ENCODE measurements at regions not wholly inside any gene's neighbourhood (a gene's known extent, or its start where the extent isn't known, plus 50 kb on each side); places are given as distances from the start of the nearest gene placed in this dataset.

DNA sequence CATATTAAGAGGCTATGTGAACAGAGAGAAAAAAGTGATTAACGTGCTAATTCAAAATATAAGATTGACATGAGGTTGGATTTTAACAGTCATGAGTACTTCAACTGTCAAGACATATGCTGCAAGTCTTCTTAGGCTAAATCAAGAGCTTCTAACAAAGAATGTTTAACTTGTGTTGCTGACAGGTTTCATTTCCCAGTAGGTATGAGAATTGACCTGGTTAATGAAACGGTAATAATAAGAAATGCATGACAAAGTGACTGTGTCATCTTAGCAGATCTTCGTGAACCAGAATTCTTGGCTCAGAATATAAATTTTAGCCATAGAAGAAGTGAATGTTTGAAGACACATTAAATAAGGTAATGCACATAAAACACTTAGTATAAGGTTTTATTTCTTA is 132.6 kb upstream of the PTGFR start:
- no peak for DNase-seq

DNA sequence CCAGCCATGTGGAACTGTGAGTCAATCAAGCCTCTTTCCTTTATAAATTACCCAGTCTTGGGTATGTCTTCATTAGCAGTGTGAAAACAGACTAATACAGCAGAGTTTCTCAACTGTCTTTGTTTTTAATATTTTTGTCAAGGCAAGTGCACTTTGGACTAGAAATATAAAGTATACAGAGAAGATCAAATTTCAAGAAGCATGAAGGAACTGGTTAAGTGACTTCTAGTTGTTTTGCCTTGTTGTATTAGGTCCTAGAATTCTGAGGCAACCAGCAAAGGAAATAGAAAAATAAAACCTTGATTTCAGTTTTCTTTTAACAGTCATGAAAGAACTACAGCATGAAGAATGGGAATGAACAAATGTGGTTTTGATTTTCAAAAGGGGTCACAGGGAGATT is 131.1 kb upstream of the PTGFR start:
- no peak for DNase-seq

DNA sequence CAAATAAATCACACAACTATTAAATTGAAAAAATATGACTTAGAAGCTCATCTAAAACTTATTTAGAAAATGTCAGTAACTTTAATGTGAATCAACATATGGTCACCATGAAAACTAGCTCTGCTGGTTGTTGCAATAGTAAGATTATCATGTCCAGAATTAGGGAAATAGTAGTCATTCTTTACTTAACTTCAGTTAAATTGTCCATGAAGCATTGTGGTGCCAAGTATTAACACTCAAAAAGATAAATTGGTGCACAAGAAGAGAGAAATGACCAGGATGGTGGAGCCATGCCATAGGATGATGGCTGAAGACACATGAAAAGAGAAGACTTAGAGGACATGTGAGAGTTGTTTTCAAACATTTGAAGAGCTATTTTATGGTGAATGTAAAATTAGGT is 130.2 kb upstream of the PTGFR start:
- no peak for DNase-seq

DNA sequence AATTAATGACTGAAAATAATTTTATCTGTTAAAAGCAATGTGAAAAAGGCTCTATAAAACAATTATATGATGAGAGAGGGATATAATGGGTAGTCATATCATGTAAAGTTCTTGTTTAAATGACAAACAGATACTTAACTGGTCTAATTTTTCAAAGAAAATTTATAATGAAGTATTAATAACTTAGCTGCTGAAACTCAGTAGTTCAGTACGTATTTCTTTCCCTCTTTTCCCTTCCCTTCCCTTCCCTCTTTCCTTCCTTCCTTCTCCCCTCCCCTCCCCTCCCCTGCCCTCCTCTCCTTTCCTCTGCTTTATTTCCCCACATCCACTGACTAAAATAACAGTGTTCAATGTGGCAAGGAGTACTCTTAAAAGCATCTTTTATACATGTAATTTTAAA is 123.1 kb upstream of the PTGFR start:
- no peak for DNase-seq

DNA sequence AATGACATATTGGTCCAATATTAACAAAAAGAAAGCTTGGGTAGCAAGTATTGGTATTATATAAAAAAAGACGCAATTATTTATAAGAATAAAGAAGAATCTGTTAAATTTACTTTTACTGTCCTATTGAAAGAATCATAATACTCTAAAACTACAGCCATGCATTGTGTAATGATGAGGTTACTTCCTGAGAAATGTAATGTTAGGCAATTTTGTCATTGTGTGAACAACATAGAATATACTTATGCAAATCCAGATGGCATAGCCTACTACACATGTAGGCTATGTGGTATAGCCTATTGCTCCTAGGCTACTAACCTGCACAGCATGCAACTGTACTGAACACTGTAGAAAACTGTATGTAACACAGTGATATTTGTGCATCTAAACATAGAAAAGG is 121.2 kb upstream of the PTGFR start:
- DNase-seq, result no peak

DNA sequence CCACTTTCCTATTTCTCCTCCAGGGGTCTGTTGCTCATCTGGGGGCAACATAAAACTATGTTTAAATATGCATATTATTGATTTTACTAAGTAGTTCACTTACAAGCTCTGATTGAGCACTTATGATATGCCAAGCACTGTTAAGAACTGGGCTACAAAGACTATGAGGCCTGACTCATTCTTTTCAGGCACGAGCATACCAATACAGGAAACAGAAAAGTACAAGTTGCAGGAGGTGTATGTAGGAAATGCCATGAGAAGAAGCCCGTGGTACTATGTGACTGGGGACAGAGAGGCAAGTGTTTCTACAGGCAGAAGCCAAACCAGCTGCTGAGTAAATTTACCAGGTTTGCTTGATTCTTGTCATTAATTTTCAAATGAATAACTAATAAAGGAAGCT is 120.4 kb upstream of the PTGFR start:
- DNase-seq, result no peak

DNA sequence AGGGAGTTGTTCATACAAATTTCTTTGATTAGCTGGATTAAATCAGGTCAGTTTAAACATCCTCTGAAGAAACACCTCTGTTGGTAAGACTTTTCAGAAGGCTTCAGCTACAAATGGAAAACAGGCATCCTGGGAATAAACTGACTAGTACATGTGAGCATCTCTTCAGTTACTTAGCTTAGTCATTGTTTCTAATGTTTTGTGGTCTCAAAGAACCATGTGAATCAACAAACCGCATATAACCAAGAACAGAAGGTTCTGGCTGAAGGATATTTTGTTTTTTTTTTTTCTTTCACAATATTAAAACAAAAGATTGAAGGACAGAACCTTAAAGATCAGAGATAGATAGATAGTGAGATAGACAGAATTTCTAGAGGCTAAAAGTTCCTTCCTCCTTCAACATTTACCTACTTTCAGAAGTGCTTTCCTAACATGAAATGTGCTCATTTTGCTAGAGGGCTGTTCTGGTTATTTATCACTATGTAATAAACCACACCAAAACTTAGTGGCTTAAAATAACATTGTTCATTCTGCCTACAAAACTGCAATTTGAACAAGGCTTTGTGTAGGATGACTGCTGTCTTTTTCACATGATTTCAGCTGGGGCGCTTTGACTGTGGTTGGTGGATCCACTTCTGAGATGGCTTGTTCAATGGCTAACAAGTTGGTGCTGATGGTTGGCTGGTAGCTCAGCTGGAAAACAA is 119.8 kb upstream of the PTGFR start:
- DNase-seq, result no peak

GRCh38 chr1:78373676-78374075 is 117.1 kb upstream of the PTGFR start:
- DNase-seq, result no peak

DNA sequence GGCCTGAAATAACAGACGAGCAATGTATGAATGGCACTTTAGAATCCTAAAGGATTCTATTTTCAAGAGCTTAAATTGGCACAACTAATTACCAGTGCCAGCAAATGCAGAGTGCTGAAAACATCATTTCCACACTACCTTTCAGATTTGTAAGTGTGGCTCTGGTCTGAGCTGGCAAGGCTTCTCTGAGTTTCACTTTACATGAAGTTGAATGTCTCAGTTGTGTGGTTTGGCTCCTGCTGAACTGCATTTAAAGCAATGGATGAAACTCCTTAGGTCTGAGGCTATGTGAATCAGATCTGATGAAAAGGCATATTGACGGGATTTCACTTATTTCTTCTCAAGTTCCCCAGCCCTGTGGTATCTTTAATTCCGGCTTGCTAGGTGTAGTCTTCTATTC is 114.8 kb upstream of the PTGFR start:
- no peak for DNase-seq

DNA sequence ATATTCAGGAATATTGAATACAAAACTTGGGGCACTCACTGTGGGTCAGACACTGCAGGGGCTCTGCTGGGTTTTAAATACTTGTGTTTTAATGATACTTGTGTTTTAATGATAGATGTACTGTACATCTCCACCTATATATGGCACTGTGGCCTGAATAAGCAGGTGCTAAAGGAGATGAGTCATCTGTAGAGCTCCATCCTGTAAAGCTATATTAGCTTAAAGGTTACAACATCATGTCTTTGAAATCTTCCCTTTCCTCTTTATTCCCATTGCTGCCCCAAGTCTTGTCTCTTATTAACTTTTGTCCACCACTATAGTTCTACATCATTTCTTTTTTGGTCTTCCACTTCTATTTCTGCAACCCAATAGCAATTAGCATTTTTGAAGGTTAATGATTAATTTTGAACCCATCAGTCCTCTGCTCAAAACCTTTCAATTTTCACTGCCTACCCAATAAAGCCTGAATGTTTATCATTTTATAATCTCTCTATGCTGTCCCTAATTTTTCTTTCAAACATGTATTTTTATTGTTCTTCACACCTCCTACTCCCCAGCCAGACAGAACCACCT is 113.3 kb upstream of the PTGFR start:
- no peak for DNase-seq

- no peak for DNase-seq
Measured at GRCh38 chr1:78383923-78384322, 106.9 kb upstream of the PTGFR start.

DNA sequence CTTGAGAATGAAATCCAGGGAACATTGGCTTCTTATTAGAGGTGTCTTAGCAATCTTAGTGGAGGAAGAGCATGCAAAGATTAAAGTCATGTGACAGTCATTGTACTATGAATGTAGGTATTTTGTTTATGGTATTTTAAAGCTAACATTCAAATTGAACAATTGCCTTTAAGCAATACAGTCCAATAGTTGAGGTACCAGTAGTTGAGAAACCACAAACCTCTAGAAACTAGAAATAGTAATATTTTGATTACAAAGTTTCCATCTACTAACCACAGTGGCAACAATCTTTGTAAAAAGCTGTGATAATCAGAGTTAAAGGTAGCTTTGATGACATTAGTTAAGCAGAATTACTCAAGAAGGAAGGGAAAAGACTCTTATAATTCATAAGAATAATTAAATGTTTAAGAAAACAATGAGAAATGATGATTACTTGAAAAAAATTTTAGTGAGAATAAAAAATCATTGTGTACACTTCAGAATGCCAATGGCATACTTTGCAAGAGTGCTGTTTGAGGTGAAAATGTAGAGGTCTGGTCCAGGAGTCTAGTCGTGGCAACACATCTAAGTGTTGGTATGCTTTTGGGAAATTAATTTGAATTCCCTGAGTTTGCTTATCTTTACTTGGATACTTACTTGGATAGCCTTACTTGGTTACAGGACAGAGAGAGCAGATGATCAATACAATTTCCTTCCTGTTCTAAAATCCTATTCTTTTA is 104.9 kb upstream of the PTGFR start:
- DNase-seq, result no peak

GRCh38 chr1:78387201-78387600 is 103.6 kb upstream of the PTGFR start:
- no peak for DNase-seq

- no peak for DNase-seq
Measured at GRCh38 chr1:78387871-78388270, 102.9 kb upstream of the PTGFR start.

DNA sequence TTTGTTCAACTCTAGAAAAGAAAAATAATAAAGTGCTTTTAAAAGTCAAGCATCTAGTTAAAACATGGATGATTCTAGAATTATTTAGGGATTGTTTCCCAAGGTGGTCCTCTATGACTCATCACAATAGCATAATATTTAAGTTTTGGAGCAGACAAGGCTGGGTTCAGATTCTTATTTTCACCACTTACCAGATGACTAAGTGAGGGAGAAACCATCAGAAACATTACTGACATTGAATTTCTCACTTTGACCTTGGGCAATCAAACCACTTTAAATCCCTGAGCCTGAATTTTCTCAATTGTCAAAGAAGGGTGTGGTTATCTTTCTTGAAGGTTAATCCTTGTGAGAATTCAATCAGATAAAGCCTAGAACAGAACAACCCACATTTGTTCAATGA is 102.5 kb upstream of the PTGFR start:
- DNase-seq, result no peak

GRCh38 chr1:78401148-78401547 is 89.6 kb upstream of the PTGFR start:
- DNase-seq, result no peak

DNA sequence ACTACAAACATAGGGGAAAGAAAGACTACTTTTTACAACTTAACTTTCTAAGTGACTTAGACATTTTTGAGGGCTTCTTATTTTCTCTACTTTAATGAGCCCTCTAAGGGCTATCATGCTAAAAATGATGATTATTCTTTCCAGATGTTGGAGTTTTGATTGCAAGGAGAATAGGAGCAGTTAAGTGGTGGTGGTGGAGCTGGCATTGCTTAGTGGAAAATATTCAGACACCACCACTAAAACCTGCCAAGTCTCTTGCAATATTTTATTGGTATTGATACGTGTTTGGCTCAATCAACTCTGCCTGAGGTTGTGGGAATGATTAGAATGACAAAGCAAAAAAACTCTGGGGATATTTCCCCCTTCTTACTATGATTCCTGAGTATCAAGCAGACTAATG is 82.6 kb upstream of the PTGFR start:
- DNase-seq, result no peak

GRCh38 chr1:78408810-78409209 is 82.0 kb upstream of the PTGFR start:
- DNase-seq, result no peak

DNA sequence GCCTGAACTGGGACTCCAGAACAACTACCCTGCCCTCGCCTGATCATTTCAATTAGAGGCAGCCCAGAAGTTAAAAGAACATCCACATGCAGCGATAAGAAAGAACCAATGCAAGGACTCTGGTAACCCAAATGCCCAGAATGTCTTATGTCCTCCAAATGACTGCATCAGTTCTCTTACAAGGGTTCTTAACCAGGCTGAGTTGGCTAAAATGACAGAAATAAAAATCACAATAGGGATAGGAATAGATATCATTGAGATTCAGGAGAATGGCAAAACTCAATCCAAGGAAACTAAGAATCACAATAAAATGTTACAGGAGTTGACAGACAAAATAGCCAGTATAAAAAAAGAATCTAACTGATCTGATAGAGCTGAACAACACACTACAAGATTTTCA is 80.1 kb upstream of the PTGFR start:
- DNase-seq, result no peak

- no peak for DNase-seq
Measured at GRCh38 chr1:78411707-78412106, 79.1 kb upstream of the PTGFR start.

- DNase-seq, result no peak
Measured at GRCh38 chr1:78415165-78415564, 75.6 kb upstream of the PTGFR start.

DNA sequence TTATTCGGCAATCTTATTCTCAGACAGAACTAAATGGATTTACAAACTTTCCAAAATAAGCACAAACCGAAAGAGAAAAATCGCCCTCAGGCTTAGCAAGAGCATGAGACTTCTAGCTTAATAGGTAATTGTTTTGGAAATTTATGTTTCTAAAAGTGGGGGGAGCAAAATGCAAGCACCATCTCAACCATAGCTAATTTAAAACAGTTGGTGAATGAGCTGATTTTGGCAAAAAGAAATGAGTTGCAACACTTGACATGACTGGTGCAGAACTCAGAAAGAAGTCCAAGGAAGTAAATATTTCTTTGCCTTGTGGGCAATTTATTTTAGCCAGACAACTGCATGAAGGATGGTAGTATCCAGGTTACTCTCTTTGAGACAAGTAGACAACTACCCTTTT is 71.5 kb upstream of the PTGFR start:
- DNase-seq, result no peak

DNA sequence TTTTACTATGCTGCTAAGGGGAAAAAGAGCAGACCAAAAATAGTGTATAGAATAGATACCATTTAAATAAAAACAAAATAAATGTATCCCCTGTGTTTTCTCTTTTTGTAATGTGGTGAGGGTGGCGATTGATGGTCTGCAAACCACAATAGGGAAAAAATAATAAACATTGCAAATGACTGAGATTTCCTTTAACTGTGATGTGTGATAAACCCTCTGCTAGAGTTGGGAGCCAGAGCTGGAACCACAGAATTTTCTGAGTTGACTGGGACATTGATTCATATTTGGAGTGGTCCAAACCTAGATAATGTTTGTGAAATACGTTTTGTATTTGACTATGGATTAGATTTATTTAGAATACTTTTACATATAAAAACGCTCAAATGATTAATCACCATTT is 70.6 kb upstream of the PTGFR start:
- no peak for DNase-seq
